GM23248 (cell line): ENCODE measurements at regions not wholly inside any gene's neighbourhood (a gene's known extent, or its start where the extent isn't known, plus 50 kb on each side); places are given as distances from the start of the nearest gene placed in this dataset.
"Not testable (repeated sequence)": the region's sequence is repeated elsewhere in the genome, so short reads cannot be mapped to it uniquely, and the experiment has no call there.

Experiments used
- DNase-seq: peaks from one replicate; pipeline ENCODE4 v3.0.0-alpha.2; 2015
- H2AFZ ChIP-seq: fragments of 200-600 bp; sonication (generic); 2 replicates; pipeline ENCODE4 v1.6.1; 2016; ENCODE audit warnings: antibody characterized with exemption
- H3F3A ChIP-seq: fragments of 200-600 bp; sonication (generic); 2 replicates; pipeline ENCODE4 v1.6.1; 2016; ENCODE audit warnings: mild to moderate bottlenecking, antibody characterized with exemption, mixed run types; ENCODE audit not compliant: insufficient read depth
- H3K27ac ChIP-seq: fragments of 200-600 bp; sonication (generic); 2 replicates; pipeline ENCODE4 v1.5.1; 2016; ENCODE audit warnings: mild to moderate bottlenecking
- H3K27me3 ChIP-seq: fragments of 200-600 bp; sonication (generic); replicated peaks from 2 replicates; pipeline ENCODE4 v1.6.1; 2016; ENCODE audit warnings: mild to moderate bottlenecking; ENCODE audit not compliant: insufficient read depth
- H3K36me3 ChIP-seq: fragments of 200-600 bp; sonication (generic); 2 replicates; pipeline ENCODE4 v1.6.1; 2016; ENCODE audit warnings: low read depth, mild to moderate bottlenecking
- H3K4me1 ChIP-seq: fragments of 200-600 bp; sonication (generic); 2 replicates; pipeline ENCODE4 v1.6.1; 2016; ENCODE audit warnings: mild to moderate bottlenecking; ENCODE audit not compliant: insufficient read depth
- H3K4me2 ChIP-seq: fragments of 200-600 bp; sonication (generic); one replicate; pipeline ENCODE4 v1.6.1; 2016; ENCODE audit warnings: mild to moderate bottlenecking; ENCODE audit not compliant: unreplicated experiment
- H3K4me3 ChIP-seq: fragments of 200-600 bp; sonication (generic); 2 replicates; pipeline ENCODE4 v1.5.1; 2016; ENCODE audit warnings: mild to moderate bottlenecking
- H3K79me2 ChIP-seq: fragments of 200-600 bp; sonication (generic); 2 replicates; pipeline ENCODE4 v1.6.1; 2016; ENCODE audit warnings: mild to moderate bottlenecking; ENCODE audit not compliant: insufficient read depth
- H3K9ac ChIP-seq: fragments of 200-600 bp; sonication (generic); 2 replicates; pipeline ENCODE4 v1.6.1; 2016; ENCODE audit warnings: mild to moderate bottlenecking
- H3K9me2 ChIP-seq: fragments of 200-600 bp; sonication (generic); 2 replicates; pipeline ENCODE4 v1.6.1; 2016; ENCODE audit warnings: mixed run types, mild to moderate bottlenecking, moderate library complexity; ENCODE audit not compliant: insufficient read depth
- H3K9me3 ChIP-seq: fragments of 200-600 bp; sonication (generic); one replicate; pipeline ENCODE4 v1.6.1; 2017; ENCODE audit warnings: low read depth
- H4K20me1 ChIP-seq: fragments of 200-600 bp; sonication (generic); 2 replicates; pipeline ENCODE4 v1.6.0; 2016; ENCODE audit not compliant: insufficient read depth
- EZH2 ChIP-seq: fragments of 200-600 bp; sonication (generic); IDR thresholded peaks from 2 replicates; pipeline ENCODE4 v1.6.1; 2018; ENCODE audit warnings: antibody characterized with exemption, mild to moderate bottlenecking; ENCODE audit not compliant: insufficient read depth, poor library complexity, severe bottlenecking
- EZH2phosphoT487 ChIP-seq: fragments of 200-600 bp; sonication (generic); IDR thresholded peaks from 2 replicates; pipeline ENCODE4 v1.6.1; 2018; ENCODE audit warnings: antibody characterized with exemption, moderate library complexity, mild to moderate bottlenecking, low read depth; ENCODE audit not compliant: insufficient read depth
- WGBS, 2 experiments: methylation state at CpG; one replicate each; pipeline ENCODE4 v1.1.6; 2015 to 2017; ENCODE audit warnings: low lambda C conversion rate in 2 of 2, low coverage in 1 of 2; ENCODE audit errors: missing lambda C conversion rate in 2 of 2; 5-methylcytosine and 5-hydroxymethylcytosine counted together
- in situ Hi-C: fragments of 300-500 bp; cut with MboI; formaldehyde crosslinking; loops from 2 replicates; pipeline ENCODE4 v1.15.0; 2020

GRCh38 chr6:126206504-126207246 is 133.2 kb upstream of the CENPW start:
- no peak for TF ChIP-seq EZH2phosphoT487
- Histone ChIP-seq H3K27me3 (no peaks in the 10 kb centered on the region), H3K4me3 (no peak overlapping the region), H3K4me1 (no peaks in the 10 kb centered on the region), H4K20me1 (peaks cover 3% of the 10 kb centered on the region; the same call in 1 of the 2 replicates), H3K9me2 (no peaks in the 10 kb centered on the region; the same call in 1 of the 2 replicates), H3F3A (no peaks in the 10 kb centered on the region), H3K36me3 (no peaks in the 10 kb centered on the region), H3K79me2 (no peaks in the 10 kb centered on the region), H3K27ac (no peak overlapping the region), H2AFZ (no peak overlapping the region), H3K4me2 (no peak overlapping the region), H3K9ac (no peak overlapping the region), H3K9me3 (no peaks in the 10 kb centered on the region)
- in situ Hi-C loops = no loop called here
- 33 to 41% methylated on average over 1 of the region's 1 CpG for WGBS, 2 experiments
- no peak for DNase-seq

DNA sequence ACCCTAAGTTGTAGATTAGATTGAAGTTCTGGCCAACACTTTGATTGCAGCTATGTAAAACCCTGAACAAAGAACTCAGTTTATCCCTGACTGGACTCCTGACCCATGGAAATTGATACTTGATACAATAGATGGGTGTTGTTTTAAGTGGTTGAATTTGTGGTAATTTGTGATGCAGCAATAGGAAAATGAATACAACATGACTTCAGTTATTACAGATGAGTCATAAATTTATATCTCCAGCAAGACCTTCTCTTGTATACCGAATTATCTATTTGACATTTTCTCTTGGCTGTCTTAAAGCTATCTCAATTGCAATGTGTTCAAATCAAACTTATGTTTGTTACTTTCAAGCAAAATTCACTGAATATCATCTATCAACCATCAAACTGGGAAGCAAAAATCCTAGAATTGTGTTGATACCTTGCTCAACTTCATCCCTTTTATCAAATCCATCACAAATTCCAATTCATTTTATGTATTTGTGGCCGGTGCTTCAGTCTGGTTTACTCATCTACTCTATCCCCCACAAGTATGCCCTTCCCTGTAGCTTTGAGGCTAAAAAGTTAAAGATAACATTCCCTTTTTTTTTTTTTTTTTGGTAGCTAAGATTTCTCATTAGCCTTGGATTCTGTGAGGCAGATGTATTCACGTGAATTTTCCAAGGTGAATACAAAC is 129.4 kb upstream of the CENPW start:
- H2AFZ ChIP-seq = no peak overlapping the region
- H3F3A ChIP-seq = no peaks in the 10 kb centered on the region
- TF ChIP-seq EZH2phosphoT487 (no peak), EZH2 (no peak)
- no peaks in the 10 kb centered on the region for H4K20me1 ChIP-seq
- H3K27ac ChIP-seq = no peak overlapping the region
- no peaks in the 10 kb centered on the region for H3K9me3 ChIP-seq
- no peaks in the 10 kb centered on the region for H3K36me3 ChIP-seq
- no peak overlapping the region for H3K4me3 ChIP-seq
- no peak for DNase-seq
- H3K79me2 ChIP-seq = no peaks in the 10 kb centered on the region
- H3K27me3 ChIP-seq = no peaks in the 10 kb centered on the region
- H3K9ac ChIP-seq = no peak overlapping the region
- WGBS, 2 experiments = 65 to 69% methylated on average over 3 of the region's 3 CpGs
- no peak overlapping the region for H3K4me2 ChIP-seq
- H3K4me1 ChIP-seq = no peaks in the 10 kb centered on the region
- in situ Hi-C loops = no loop called here
- no peaks in the 10 kb centered on the region for H3K9me2 ChIP-seq

DNA sequence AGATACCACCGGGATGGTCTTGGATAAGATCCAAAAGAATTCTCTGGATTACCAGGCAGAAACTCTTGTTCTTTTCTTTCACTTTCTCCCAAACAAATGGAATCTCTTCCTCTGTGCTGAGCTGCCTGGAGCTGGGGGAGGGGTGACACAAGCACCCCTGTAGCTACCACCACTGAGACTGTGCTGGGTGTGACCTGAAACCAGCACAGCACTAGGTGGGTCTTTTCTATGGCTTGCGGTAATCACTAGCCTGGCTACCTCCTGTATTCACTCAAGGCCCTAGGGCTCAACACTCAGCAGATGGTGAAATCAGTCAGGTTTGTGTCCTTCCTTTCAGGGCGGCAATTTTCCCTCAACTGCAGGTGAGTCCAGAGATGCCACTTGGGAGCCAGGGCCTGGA is 122.4 kb upstream of the CENPW start:
- H3K4me1 ChIP-seq = no peaks in the 10 kb centered on the region
- H4K20me1 ChIP-seq = no peaks in the 10 kb centered on the region
- no peaks in the 10 kb centered on the region for H3F3A ChIP-seq
- DNase-seq = no peak
- in situ Hi-C loops = no loop called here
- no peaks in the 10 kb centered on the region for H3K27me3 ChIP-seq
- no peaks in the 10 kb centered on the region for H3K36me3 ChIP-seq
- no peak overlapping the region for H2AFZ ChIP-seq
- WGBS, 2 experiments = 86 to 89% methylated on average over 3 of the region's 3 CpGs
- H3K4me3 ChIP-seq = no peak overlapping the region
- no peak overlapping the region for H3K9ac ChIP-seq
- H3K9me2 ChIP-seq = no peaks in the 10 kb centered on the region
- H3K4me2 ChIP-seq = no peak overlapping the region
- no peaks in the 10 kb centered on the region for H3K9me3 ChIP-seq
- no peaks in the 10 kb centered on the region for H3K79me2 ChIP-seq
- no peak overlapping the region for H3K27ac ChIP-seq
- TF ChIP-seq EZH2 (no peak), EZH2phosphoT487 (no peak)

DNA sequence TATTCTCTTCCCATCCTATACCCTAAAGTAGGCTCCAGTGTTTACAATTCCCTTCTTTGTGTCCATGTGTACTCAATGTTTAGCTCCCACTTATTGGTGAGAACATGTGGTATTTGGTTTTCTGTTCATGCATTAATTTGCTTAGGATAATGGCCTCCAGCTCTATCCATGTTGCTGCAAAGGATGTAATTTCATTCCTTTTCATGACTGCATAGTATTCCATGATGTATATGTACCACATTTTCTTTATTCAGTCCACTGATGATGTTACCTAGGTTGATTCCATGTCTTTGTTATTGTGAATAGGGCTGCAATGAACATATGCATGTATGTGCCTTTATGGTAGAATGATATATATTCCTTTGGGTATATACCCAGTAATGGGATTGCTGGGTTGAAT is 119.0 kb upstream of the CENPW start:
- in situ Hi-C loops, H3K4me3 ChIP-seq, H3K27ac ChIP-seq, H4K20me1 ChIP-seq, H2AFZ ChIP-seq, DNase-seq, H3K9me3 ChIP-seq, H3K27me3 ChIP-seq, H3F3A ChIP-seq, H3K79me2 ChIP-seq, H3K4me1 ChIP-seq, H3K4me2 ChIP-seq, H3K9me2 ChIP-seq, H3K36me3 ChIP-seq, H3K9ac ChIP-seq: not testable (repeated sequence)
